HFF-Myc (cell line): ENCODE measurements at regions not wholly inside any gene's neighbourhood (a gene's known extent, or its start where the extent isn't known, plus 50 kb on each side); places are given as distances from the start of the nearest gene placed in this dataset.

ENCODE experiments used
- DNase-seq: peaks from one replicate; pipeline ENCODE4 v3.0.0-alpha.2; 2011; ENCODE audit warnings: low read depth; ENCODE audit errors: extremely low read depth
- H3K4me3 ChIP-seq: replicated peaks from 2 replicates; pipeline ENCODE4 v1.5.1; 2011; ENCODE audit warnings: low read depth, mild to moderate bottlenecking, control low read depth, low read length
- TF ChIP-seq, protein P1 (sequence below): IDR thresholded peaks from 2 replicates; pipeline ENCODE4 v1.5.1; 2012; ENCODE audit warnings: mild to moderate bottlenecking, low read depth, low read length, control low read depth; ENCODE audit errors: missing control alignments

DNA sequence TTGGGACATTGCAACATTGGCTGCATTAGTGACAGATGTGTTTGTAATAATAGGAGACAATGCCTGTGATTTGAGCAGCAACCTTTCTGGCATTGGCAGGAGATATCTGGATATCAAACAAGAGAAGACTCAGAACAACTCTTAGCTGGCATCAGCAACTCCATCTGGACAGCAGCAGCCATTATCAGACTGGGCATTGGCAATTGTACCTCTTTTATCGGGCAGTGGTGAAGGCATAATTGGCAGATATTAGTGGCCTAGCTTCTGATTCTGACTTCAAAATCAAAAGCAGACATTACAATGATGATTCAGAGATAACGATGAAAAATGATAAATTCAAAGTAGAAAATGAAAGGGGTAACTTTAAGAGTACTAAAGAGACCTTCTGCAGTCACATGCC is 1193.7 kb downstream of the EFNB2 start:
- TF ChIP-seq, protein P1, sequence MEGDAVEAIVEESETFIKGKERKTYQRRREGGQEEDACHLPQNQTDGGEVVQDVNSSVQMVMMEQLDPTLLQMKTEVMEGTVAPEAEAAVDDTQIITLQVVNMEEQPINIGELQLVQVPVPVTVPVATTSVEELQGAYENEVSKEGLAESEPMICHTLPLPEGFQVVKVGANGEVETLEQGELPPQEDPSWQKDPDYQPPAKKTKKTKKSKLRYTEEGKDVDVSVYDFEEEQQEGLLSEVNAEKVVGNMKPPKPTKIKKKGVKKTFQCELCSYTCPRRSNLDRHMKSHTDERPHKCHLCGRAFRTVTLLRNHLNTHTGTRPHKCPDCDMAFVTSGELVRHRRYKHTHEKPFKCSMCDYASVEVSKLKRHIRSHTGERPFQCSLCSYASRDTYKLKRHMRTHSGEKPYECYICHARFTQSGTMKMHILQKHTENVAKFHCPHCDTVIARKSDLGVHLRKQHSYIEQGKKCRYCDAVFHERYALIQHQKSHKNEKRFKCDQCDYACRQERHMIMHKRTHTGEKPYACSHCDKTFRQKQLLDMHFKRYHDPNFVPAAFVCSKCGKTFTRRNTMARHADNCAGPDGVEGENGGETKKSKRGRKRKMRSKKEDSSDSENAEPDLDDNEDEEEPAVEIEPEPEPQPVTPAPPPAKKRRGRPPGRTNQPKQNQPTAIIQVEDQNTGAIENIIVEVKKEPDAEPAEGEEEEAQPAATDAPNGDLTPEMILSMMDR: no peak
- H3K4me3 ChIP-seq: no peak overlapping the region
- no peak for DNase-seq

DNA sequence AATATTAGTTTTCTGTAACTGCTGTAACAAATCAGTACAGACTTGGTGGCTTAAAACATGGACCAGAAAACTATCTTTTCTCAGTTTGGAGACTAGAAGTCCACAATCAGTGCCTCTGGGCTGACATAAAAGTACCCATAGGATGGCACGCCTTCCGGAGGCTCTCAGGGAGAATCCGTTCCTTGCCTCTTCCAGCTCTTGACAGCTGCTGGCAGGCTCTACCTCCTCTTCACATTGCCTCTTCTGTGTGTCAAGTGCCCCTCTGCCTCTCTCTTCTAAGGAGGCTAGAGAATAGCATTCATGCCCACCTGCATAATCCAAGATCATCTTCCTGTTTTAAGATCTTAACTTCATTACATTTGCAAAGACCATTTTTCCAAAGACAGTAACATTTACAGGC is 1194.2 kb downstream of the EFNB2 start:
- H3K4me3 ChIP-seq: no peak overlapping the region
- no peak for DNase-seq
- TF ChIP-seq, protein P1: no peak

DNA sequence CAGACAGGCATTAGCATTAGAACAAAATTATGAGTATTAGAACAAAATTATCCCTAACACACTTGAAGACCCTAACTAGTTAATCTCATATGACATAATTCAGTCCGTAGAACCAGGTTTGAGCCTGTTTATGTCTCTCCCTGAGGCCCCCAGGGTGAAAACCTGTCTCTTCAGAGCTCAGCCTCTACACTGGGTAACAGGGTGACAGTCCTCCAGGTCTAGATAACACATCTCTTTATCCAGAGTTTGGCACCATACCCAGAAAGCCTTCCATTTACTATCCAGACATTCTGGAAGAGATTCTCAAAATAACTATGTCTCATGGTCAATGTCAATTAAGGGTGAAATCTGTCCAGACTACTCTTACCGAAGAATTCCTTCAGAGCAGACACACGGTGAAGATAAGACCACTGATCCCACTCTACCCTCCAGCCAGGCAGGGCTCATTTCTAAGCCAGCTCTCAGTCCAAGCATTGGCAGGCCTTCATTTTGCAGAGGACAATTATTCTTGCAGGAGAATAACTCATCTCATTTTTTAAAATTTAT is 1195.3 kb downstream of the EFNB2 start:
- H3K4me3 ChIP-seq: no peak overlapping the region
- TF ChIP-seq, protein P1: no peak
- DNase-seq: no peak

DNA sequence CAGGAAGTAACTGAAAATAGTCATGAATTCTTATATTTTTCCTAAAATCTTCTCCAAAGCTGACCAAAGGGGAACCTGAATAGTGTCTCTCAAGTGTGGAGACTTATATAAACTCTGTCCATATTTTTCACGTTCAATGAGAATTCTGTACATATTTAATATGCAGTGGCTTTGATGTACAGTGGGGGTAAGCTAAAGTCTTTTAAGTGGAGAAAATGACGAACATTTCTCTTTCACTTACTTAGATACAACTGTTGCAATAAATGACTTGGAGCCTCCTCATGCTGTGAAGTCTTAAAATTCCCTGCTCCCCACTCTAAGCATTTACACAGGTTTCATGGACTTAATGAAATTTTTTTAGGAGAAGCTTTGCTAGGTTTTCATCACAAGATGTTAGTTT is 1196.7 kb downstream of the EFNB2 start:
- TF ChIP-seq, protein P1: no peak
- no peak overlapping the region for H3K4me3 ChIP-seq
- no peak for DNase-seq

DNA sequence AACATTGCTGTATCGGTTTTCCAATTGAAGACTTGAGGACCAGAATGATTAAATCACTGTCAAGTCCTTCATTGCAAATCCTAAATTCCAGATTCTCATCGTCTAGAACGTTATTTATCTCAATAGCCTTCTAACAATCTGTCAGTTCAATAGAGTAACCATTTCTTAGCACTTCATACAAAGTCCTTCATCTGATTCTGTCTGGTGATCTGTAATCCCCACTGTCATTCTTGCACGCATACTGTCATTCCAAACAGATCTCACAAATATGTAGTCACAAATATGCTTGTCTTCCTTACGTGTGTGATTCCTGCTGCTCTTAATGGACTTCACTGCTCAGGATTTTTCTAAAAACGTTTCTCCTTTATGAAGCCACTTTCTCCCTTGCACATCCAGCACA is 1197.5 kb downstream of the EFNB2 start:
- no peak overlapping the region for H3K4me3 ChIP-seq
- TF ChIP-seq, protein P1: no peak
- DNase-seq: no peak

DNA sequence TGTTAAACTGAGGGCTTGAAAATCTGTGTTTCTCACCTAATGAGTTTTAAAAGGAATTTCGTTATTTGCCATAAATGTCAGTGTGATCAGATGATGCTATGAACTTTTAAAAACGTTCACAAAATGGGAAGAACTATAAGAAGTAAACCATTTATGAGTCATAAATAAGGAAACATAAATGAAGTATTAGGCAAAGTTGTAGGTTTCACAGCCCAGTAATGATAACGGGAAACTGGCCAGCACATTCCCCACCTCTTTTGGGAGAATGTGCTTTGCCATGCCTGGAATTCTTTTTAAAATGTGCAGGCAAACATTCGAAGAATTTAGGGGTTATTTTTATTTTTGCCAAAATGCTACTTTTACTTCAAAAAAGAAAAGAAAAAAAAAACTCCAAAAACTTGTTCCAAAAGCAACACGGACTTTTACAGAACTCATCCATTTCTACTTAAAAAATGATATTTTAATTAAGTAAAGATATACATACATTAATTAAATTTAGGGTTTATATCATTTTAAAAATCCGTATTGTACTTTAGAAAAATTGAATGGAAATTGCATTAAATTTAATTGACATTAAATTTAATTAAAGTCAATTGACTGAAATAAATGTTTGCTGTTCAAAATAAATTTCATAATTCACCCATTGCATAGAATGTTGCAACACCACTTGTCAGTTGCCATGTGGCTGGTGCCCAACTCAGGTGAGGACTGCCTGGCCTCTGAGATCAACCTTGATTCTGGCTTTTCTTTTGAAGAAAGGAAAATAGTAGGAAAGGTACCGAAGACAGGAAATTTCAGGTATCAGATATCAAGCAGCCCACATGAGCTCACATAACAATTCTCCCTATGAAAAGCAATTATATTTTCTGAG is 1198.5 kb downstream of the EFNB2 start:
- TF ChIP-seq, protein P1: no peak
- no peak for DNase-seq
- no peak overlapping the region for H3K4me3 ChIP-seq
